GM23338 (cell line): ENCODE measurements at regions not wholly inside any gene's neighbourhood (a gene's known extent, or its start where the extent isn't known, plus 50 kb on each side); places are given as distances from the start of the nearest gene placed in this dataset.

ENCODE experiments used
- ATAC-seq: fragments of 200-7000 bp; cut with Tn5 transposase; 3 replicates; pipeline ENCODE4 v1.9.1; 2020
- DNase-seq: peaks from one replicate; pipeline ENCODE4 v3.0.0-alpha.2; 2015; ENCODE audit warnings: low spot score
- H2AFZ ChIP-seq: fragments of 200-600 bp; sonication (generic); 2 replicates; pipeline ENCODE4 v1.8.0; 2016; ENCODE audit warnings: antibody characterized with exemption, mild to moderate bottlenecking, moderate library complexity
- H3F3A ChIP-seq: fragments of 200-600 bp; sonication (generic); replicated peaks from 2 replicates; pipeline ENCODE4 v1.8.0; 2017; ENCODE audit warnings: antibody characterized with exemption, mixed run types, low read depth
- H3K27ac ChIP-seq: fragments of 200-600 bp; sonication (generic); 2 replicates; pipeline ENCODE4 v1.6.1; 2016; ENCODE audit warnings: low read depth
- H3K27me3 ChIP-seq: fragments of 200-600 bp; sonication (generic); 2 replicates; pipeline ENCODE4 v1.8.0; 2016; ENCODE audit warnings: mild to moderate bottlenecking, mixed run types, moderate library complexity; ENCODE audit not compliant: insufficient read depth
- H3K36me3 ChIP-seq: fragments of 200-600 bp; sonication (generic); 2 replicates; pipeline ENCODE4 v1.8.0; 2016; ENCODE audit warnings: mild to moderate bottlenecking; ENCODE audit not compliant: insufficient read depth
- H3K4me1 ChIP-seq: fragments of 200-600 bp; sonication (generic); 2 replicates; pipeline ENCODE4 v1.8.0; 2016; ENCODE audit warnings: mild to moderate bottlenecking, moderate library complexity; ENCODE audit not compliant: insufficient read depth
- H3K4me2 ChIP-seq: fragments of 200-600 bp; sonication (generic); 2 replicates; pipeline ENCODE4 v1.7.1; 2017; ENCODE audit warnings: mixed run types
- H3K4me3 ChIP-seq: fragments of 200-600 bp; sonication (generic); 2 replicates; pipeline ENCODE4 v1.6.1; 2016; ENCODE audit warnings: mixed run types
- H3K79me2 ChIP-seq: fragments of 200-600 bp; sonication (generic); replicated peaks from 2 replicates; pipeline ENCODE4 v1.8.0; 2017; ENCODE audit warnings: mild to moderate bottlenecking; ENCODE audit not compliant: insufficient read depth
- H3K9me2 ChIP-seq: fragments of 200-600 bp; sonication (generic); 2 replicates; pipeline ENCODE4 v1.8.0; 2017; ENCODE audit not compliant: insufficient read depth
- H4K20me1 ChIP-seq: fragments of 200-600 bp; sonication (generic); replicated peaks from 2 replicates; pipeline ENCODE4 v1.8.0; 2017; ENCODE audit warnings: mild to moderate bottlenecking; ENCODE audit not compliant: insufficient read depth
- H3K27ac Mint-ChIP-seq: 2 replicates; pipeline ENCODE4 v1.8.0; 2020; ENCODE audit warnings: inconsistent platforms, mild to moderate bottlenecking, moderate library complexity, mixed read lengths
- H3K27me3 Mint-ChIP-seq: 3 replicates; pipeline ENCODE4 v1.8.0; 2022; ENCODE audit warnings: low read depth, mild to moderate bottlenecking, moderate library complexity, mixed read lengths, inconsistent platforms; ENCODE audit not compliant: insufficient read depth, poor library complexity
- H3K36me3 Mint-ChIP-seq: 3 replicates; pipeline ENCODE4 v1.8.0; 2021; ENCODE audit warnings: low read depth, mild to moderate bottlenecking, inconsistent platforms, moderate library complexity, mixed read lengths
- H3K4me1 Mint-ChIP-seq: 3 replicates; pipeline ENCODE4 v1.8.0; 2020; ENCODE audit warnings: mild to moderate bottlenecking, inconsistent platforms, mixed read lengths
- H3K4me3 Mint-ChIP-seq: 3 replicates; pipeline ENCODE4 v1.8.0; 2021; ENCODE audit warnings: moderate library complexity, mild to moderate bottlenecking, inconsistent platforms, mixed read lengths
- H3K9me3 Mint-ChIP-seq: 3 replicates; pipeline ENCODE4 v1.8.0; 2020; ENCODE audit warnings: moderate library complexity, mild to moderate bottlenecking, inconsistent platforms, mixed read lengths
- CREB1 ChIP-seq: fragments of 250-450 bp; sonication (Bioruptor Pico); IDR thresholded peaks from 2 replicates; pipeline ENCODE4 v1.5.0; 2020; ENCODE audit warnings: low read depth, mild to moderate bottlenecking, moderate library complexity
- EZH2 ChIP-seq: fragments of 200-600 bp; sonication (generic); IDR thresholded peaks from one replicate; pipeline ENCODE4 v1.8.0; 2017; ENCODE audit warnings: antibody characterized with exemption, mild to moderate bottlenecking, low read depth; ENCODE audit not compliant: unreplicated experiment
- EZH2phosphoT487 ChIP-seq: fragments of 200-600 bp; sonication (generic); IDR thresholded peaks from one replicate; pipeline ENCODE4 v1.8.1; 2018; ENCODE audit warnings: antibody characterized with exemption; ENCODE audit not compliant: unreplicated experiment
- JUNB ChIP-seq: IDR thresholded peaks from one replicate; pipeline ENCODE4 v1.6.1; 2016; ENCODE audit warnings: antibody characterized with exemption; ENCODE audit not compliant: unreplicated experiment
- NANOG ChIP-seq: IDR thresholded peaks from 2 replicates; pipeline ENCODE4 v1.6.1; 2016; ENCODE audit warnings: antibody characterized with exemption, borderline replicate concordance
- POLR2AphosphoS5 ChIP-seq: IDR thresholded peaks from 2 replicates; pipeline ENCODE4 v1.6.1; 2016; ENCODE audit warnings: antibody characterized with exemption, low read depth
- STAT1 ChIP-seq: IDR thresholded peaks from one replicate; pipeline ENCODE4 v1.6.1; 2016; ENCODE audit warnings: antibody characterized with exemption; ENCODE audit not compliant: unreplicated experiment
- ZNF114 ChIP-seq: fragments of 250-450 bp; sonication (Bioruptor Pico); IDR thresholded peaks from 2 replicates; pipeline ENCODE4 v1.5.0; 2020; ENCODE audit warnings: mild to moderate bottlenecking, moderate library complexity
- ZNF331 ChIP-seq: fragments of 250-450 bp; sonication (Bioruptor Pico); IDR thresholded peaks from 2 replicates; pipeline ENCODE4 v1.5.0; 2020; ENCODE audit warnings: low read depth, mild to moderate bottlenecking, moderate library complexity
- TF ChIP-seq, protein P1 (sequence below): IDR thresholded peaks from one replicate; pipeline ENCODE4 v1.6.1; 2018; ENCODE audit warnings: antibody characterized with exemption; ENCODE audit not compliant: unreplicated experiment
- TF ChIP-seq, protein P2 (sequence below): fragments of 250-450 bp; sonication (Bioruptor Pico); IDR thresholded peaks from 2 replicates; pipeline ENCODE4 v1.5.0; 2020; ENCODE audit warnings: mild to moderate bottlenecking, moderate library complexity
- TF ChIP-seq, protein P3 (sequence below): IDR thresholded peaks from 2 replicates; pipeline ENCODE4 v1.6.1; 2016; ENCODE audit warnings: antibody characterized with exemption

DNA sequence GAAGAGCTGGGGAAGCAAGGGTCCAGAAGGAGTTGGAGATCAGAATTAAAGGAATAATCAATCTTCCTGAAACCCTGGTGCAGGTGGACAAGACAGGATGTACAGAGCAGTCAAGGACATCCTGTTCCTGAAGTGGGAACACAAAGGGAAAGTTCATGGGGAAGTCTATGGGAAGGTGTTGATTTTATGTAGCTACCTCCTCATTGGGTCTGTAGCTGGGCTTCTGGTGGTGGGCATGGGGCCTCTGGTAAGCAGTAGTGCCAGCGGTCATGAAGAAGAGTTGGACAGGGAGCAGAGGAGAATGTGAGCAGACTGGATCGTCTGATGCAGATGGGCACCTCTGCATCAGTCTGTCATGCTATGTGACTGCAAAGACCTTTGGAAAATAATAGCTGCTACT lies 75.7 kb upstream of the PPM1H start (continued):
- TF ChIP-seq, protein P1, sequence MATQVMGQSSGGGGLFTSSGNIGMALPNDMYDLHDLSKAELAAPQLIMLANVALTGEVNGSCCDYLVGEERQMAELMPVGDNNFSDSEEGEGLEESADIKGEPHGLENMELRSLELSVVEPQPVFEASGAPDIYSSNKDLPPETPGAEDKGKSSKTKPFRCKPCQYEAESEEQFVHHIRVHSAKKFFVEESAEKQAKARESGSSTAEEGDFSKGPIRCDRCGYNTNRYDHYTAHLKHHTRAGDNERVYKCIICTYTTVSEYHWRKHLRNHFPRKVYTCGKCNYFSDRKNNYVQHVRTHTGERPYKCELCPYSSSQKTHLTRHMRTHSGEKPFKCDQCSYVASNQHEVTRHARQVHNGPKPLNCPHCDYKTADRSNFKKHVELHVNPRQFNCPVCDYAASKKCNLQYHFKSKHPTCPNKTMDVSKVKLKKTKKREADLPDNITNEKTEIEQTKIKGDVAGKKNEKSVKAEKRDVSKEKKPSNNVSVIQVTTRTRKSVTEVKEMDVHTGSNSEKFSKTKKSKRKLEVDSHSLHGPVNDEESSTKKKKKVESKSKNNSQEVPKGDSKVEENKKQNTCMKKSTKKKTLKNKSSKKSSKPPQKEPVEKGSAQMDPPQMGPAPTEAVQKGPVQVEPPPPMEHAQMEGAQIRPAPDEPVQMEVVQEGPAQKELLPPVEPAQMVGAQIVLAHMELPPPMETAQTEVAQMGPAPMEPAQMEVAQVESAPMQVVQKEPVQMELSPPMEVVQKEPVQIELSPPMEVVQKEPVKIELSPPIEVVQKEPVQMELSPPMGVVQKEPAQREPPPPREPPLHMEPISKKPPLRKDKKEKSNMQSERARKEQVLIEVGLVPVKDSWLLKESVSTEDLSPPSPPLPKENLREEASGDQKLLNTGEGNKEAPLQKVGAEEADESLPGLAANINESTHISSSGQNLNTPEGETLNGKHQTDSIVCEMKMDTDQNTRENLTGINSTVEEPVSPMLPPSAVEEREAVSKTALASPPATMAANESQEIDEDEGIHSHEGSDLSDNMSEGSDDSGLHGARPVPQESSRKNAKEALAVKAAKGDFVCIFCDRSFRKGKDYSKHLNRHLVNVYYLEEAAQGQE: no peak
- TF ChIP-seq EZH2 (no peak), ZNF114 (CRISPR knock-in tag) (no peak), JUNB (no peak)

DNA sequence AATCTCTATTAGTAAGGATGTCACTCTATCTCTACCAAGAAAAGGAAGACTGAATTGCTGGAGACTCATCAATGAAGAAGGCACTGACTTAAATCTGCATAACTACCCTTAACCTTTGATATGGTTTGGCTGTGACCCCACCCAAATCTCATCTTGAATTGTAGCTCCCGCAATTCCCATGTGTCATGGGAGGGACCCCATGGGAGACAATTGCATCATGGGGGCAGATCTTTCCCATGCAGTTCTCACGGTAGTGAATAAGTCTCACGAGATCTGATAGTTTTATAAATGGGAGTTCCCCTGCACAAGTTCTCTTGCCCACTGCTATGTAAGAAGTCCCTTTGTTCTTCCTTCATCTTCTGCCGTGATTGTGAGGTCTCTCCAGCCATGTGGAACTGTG lies 73.4 kb upstream of the PPM1H start:
- Histone ChIP-seq H3K9me2 (peaks cover 12% of the 10 kb centered on the region), H3K27ac (no peak overlapping the region), H3K4me2 (no peak overlapping the region), H4K20me1 (no peaks in the 10 kb centered on the region), H3K36me3 (no peaks in the 10 kb centered on the region), H3F3A (no peaks in the 10 kb centered on the region), H3K4me1 (0 out of 2 replicates have a peak, but pooled peaks cover 3% of the 10 kb centered on the region), H2AFZ (no peak overlapping the region), H3K27me3 (no peaks in the 10 kb centered on the region), H3K4me3 (no peak overlapping the region), H3K79me2 (no peaks in the 10 kb centered on the region)
- Mint-ChIP-seq H3K4me1 (peaks cover 9% of the 10 kb centered on the region), H3K4me3 (no peak overlapping the region), H3K36me3 (no peaks in the 10 kb centered on the region), H3K9me3 (no peaks in the 10 kb centered on the region), H3K27me3 (peaks cover 4% of the 10 kb centered on the region), H3K27ac (no peak overlapping the region)
- DNase-seq (no peak), ATAC-seq (no peak)
- TF ChIP-seq NANOG (no peak), EZH2 (no peak), ZNF114 (CRISPR knock-in tag) (no peak), JUNB (no peak), EZH2phosphoT487 (no peak), CREB1 (no peak), ZNF331 (CRISPR knock-in tag) (no peak), STAT1 (no peak), POLR2AphosphoS5 (no peak)
- TF ChIP-seq, protein P2, sequence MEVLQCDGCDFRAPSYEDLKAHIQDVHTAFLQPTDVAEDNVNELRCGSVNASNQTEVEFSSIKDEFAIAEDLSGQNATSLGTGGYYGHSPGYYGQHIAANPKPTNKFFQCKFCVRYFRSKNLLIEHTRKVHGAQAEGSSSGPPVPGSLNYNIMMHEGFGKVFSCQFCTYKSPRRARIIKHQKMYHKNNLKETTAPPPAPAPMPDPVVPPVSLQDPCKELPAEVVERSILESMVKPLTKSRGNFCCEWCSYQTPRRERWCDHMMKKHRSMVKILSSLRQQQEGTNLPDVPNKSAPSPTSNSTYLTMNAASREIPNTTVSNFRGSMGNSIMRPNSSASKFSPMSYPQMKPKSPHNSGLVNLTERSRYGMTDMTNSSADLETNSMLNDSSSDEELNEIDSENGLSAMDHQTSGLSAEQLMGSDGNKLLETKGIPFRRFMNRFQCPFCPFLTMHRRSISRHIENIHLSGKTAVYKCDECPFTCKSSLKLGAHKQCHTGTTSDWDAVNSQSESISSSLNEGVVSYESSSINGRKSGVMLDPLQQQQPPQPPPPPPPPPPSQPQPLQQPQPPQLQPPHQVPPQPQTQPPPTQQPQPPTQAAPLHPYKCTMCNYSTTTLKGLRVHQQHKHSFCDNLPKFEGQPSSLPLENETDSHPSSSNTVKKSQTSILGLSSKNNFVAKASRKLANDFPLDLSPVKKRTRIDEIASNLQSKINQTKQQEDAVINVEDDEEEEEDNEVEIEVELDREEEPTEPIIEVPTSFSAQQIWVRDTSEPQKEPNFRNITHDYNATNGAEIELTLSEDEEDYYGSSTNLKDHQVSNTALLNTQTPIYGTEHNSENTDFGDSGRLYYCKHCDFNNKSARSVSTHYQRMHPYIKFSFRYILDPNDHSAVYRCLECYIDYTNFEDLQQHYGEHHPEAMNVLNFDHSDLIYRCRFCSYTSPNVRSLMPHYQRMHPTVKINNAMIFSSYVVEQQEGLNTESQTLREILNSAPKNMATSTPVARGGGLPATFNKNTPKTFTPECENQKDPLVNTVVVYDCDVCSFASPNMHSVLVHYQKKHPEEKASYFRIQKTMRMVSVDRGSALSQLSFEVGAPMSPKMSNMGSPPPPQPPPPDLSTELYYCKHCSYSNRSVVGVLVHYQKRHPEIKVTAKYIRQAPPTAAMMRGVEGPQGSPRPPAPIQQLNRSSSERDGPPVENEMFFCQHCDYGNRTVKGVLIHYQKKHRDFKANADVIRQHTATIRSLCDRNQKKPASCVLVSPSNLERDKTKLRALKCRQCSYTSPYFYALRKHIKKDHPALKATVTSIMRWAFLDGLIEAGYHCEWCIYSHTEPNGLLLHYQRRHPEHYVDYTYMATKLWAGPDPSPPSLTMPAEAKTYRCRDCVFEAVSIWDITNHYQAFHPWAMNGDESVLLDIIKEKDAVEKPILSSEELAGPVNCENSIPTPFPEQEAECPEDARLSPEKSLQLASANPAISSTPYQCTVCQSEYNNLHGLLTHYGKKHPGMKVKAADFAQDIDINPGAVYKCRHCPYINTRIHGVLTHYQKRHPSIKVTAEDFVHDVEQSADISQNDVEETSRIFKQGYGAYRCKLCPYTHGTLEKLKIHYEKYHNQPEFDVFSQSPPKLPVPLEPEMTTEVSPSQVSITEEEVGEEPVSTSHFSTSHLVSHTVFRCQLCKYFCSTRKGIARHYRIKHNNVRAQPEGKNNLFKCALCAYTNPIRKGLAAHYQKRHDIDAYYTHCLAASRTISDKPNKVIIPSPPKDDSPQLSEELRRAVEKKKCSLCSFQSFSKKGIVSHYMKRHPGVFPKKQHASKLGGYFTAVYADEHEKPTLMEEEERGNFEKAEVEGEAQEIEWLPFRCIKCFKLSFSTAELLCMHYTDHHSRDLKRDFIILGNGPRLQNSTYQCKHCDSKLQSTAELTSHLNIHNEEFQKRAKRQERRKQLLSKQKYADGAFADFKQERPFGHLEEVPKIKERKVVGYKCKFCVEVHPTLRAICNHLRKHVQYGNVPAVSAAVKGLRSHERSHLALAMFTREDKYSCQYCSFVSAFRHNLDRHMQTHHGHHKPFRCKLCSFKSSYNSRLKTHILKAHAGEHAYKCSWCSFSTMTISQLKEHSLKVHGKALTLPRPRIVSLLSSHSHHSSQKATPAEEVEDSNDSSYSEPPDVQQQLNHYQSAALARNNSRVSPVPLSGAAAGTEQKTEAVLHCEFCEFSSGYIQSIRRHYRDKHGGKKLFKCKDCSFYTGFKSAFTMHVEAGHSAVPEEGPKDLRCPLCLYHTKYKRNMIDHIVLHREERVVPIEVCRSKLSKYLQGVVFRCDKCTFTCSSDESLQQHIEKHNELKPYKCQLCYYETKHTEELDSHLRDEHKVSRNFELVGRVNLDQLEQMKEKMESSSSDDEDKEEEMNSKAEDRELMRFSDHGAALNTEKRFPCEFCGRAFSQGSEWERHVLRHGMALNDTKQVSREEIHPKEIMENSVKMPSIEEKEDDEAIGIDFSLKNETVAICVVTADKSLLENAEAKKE (CRISPR knock-in tag): no peak
- TF ChIP-seq, protein P3, sequence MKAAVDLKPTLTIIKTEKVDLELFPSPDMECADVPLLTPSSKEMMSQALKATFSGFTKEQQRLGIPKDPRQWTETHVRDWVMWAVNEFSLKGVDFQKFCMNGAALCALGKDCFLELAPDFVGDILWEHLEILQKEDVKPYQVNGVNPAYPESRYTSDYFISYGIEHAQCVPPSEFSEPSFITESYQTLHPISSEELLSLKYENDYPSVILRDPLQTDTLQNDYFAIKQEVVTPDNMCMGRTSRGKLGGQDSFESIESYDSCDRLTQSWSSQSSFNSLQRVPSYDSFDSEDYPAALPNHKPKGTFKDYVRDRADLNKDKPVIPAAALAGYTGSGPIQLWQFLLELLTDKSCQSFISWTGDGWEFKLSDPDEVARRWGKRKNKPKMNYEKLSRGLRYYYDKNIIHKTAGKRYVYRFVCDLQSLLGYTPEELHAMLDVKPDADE: no peak
